ENCODE measurements at regions not wholly inside any gene's neighbourhood (a gene's known extent, or its start where the extent isn't known, plus 50 kb on each side); places are given as distances from the start of the nearest gene placed in this dataset.

- TF ChIP-seq EZH2 (IDR thresholded peaks at IDR 0.05), result no peak
- TF ChIP-seq, protein P1, sequence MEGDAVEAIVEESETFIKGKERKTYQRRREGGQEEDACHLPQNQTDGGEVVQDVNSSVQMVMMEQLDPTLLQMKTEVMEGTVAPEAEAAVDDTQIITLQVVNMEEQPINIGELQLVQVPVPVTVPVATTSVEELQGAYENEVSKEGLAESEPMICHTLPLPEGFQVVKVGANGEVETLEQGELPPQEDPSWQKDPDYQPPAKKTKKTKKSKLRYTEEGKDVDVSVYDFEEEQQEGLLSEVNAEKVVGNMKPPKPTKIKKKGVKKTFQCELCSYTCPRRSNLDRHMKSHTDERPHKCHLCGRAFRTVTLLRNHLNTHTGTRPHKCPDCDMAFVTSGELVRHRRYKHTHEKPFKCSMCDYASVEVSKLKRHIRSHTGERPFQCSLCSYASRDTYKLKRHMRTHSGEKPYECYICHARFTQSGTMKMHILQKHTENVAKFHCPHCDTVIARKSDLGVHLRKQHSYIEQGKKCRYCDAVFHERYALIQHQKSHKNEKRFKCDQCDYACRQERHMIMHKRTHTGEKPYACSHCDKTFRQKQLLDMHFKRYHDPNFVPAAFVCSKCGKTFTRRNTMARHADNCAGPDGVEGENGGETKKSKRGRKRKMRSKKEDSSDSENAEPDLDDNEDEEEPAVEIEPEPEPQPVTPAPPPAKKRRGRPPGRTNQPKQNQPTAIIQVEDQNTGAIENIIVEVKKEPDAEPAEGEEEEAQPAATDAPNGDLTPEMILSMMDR (IDR thresholded peaks at IDR 0.05), result no peak
- no peak for TF ChIP-seq EZH2phosphoT487 (IDR thresholded peaks at IDR 0.05)
Observed at GRCh38 chr4:81606166-81606565, 134.5 kb upstream of the RASGEF1B start.

All from neural progenitor cell (in vitro differentiated cells).